GM23338 (cell line): ENCODE measurements at regions not wholly inside any gene's neighbourhood (a gene's known extent, or its start where the extent isn't known, plus 50 kb on each side); places are given as distances from the start of the nearest gene placed in this dataset.

Experiments
- ATAC-seq: fragments of 200-7000 bp; cut with Tn5 transposase; 3 replicates; pipeline ENCODE4 v1.9.1; 2020
- DNase-seq: peaks from one replicate; pipeline ENCODE4 v3.0.0-alpha.2; 2015; ENCODE audit warnings: low spot score
- H2AFZ ChIP-seq: fragments of 200-600 bp; sonication (generic); 2 replicates; pipeline ENCODE4 v1.8.0; 2016; ENCODE audit warnings: antibody characterized with exemption, mild to moderate bottlenecking, moderate library complexity
- H3F3A ChIP-seq: fragments of 200-600 bp; sonication (generic); replicated peaks from 2 replicates; pipeline ENCODE4 v1.8.0; 2017; ENCODE audit warnings: antibody characterized with exemption, mixed run types, low read depth
- H3K27ac ChIP-seq: fragments of 200-600 bp; sonication (generic); 2 replicates; pipeline ENCODE4 v1.6.1; 2016; ENCODE audit warnings: low read depth
- H3K27me3 ChIP-seq: fragments of 200-600 bp; sonication (generic); 2 replicates; pipeline ENCODE4 v1.8.0; 2016; ENCODE audit warnings: mild to moderate bottlenecking, mixed run types, moderate library complexity; ENCODE audit not compliant: insufficient read depth
- H3K36me3 ChIP-seq: fragments of 200-600 bp; sonication (generic); 2 replicates; pipeline ENCODE4 v1.8.0; 2016; ENCODE audit warnings: mild to moderate bottlenecking; ENCODE audit not compliant: insufficient read depth
- H3K4me1 ChIP-seq: fragments of 200-600 bp; sonication (generic); 2 replicates; pipeline ENCODE4 v1.8.0; 2016; ENCODE audit warnings: mild to moderate bottlenecking, moderate library complexity; ENCODE audit not compliant: insufficient read depth
- H3K4me2 ChIP-seq: fragments of 200-600 bp; sonication (generic); 2 replicates; pipeline ENCODE4 v1.7.1; 2017; ENCODE audit warnings: mixed run types
- H3K4me3 ChIP-seq: fragments of 200-600 bp; sonication (generic); 2 replicates; pipeline ENCODE4 v1.6.1; 2016; ENCODE audit warnings: mixed run types
- H3K79me2 ChIP-seq: fragments of 200-600 bp; sonication (generic); replicated peaks from 2 replicates; pipeline ENCODE4 v1.8.0; 2017; ENCODE audit warnings: mild to moderate bottlenecking; ENCODE audit not compliant: insufficient read depth
- H3K9me2 ChIP-seq: fragments of 200-600 bp; sonication (generic); 2 replicates; pipeline ENCODE4 v1.8.0; 2017; ENCODE audit not compliant: insufficient read depth
- H4K20me1 ChIP-seq: fragments of 200-600 bp; sonication (generic); replicated peaks from 2 replicates; pipeline ENCODE4 v1.8.0; 2017; ENCODE audit warnings: mild to moderate bottlenecking; ENCODE audit not compliant: insufficient read depth
- H3K27ac Mint-ChIP-seq: 2 replicates; pipeline ENCODE4 v1.8.0; 2020; ENCODE audit warnings: inconsistent platforms, mild to moderate bottlenecking, moderate library complexity, mixed read lengths
- H3K27me3 Mint-ChIP-seq: 3 replicates; pipeline ENCODE4 v1.8.0; 2022; ENCODE audit warnings: low read depth, mild to moderate bottlenecking, moderate library complexity, mixed read lengths, inconsistent platforms; ENCODE audit not compliant: insufficient read depth, poor library complexity
- H3K36me3 Mint-ChIP-seq: 3 replicates; pipeline ENCODE4 v1.8.0; 2021; ENCODE audit warnings: low read depth, mild to moderate bottlenecking, inconsistent platforms, moderate library complexity, mixed read lengths
- H3K4me1 Mint-ChIP-seq: 3 replicates; pipeline ENCODE4 v1.8.0; 2020; ENCODE audit warnings: mild to moderate bottlenecking, inconsistent platforms, mixed read lengths
- H3K4me3 Mint-ChIP-seq: 3 replicates; pipeline ENCODE4 v1.8.0; 2021; ENCODE audit warnings: moderate library complexity, mild to moderate bottlenecking, inconsistent platforms, mixed read lengths
- H3K9me3 Mint-ChIP-seq: 3 replicates; pipeline ENCODE4 v1.8.0; 2020; ENCODE audit warnings: moderate library complexity, mild to moderate bottlenecking, inconsistent platforms, mixed read lengths
- CTCF ChIP-seq, 2 experiments: fragments of 200-600 bp in 1 of 2; sonication (generic) in 1 of 2; conservative IDR thresholded peaks; 2 replicates each; pipeline versions ENCODE4 v1.5.1 to v1.6.1; 2016 to 2017; ENCODE audit warnings: antibody characterized with exemption in 2 of 2, low read depth in 2 of 2, mild to moderate bottlenecking in 2 of 2, moderate library complexity in 1 of 2
- ETS1 ChIP-seq: IDR thresholded peaks from 2 replicates; pipeline ENCODE4 v1.6.1; 2016; ENCODE audit warnings: antibody characterized with exemption
- EZH2 ChIP-seq: fragments of 200-600 bp; sonication (generic); IDR thresholded peaks from one replicate; pipeline ENCODE4 v1.8.0; 2017; ENCODE audit warnings: antibody characterized with exemption, mild to moderate bottlenecking, low read depth; ENCODE audit not compliant: unreplicated experiment
- JUNB ChIP-seq: IDR thresholded peaks from one replicate; pipeline ENCODE4 v1.6.1; 2016; ENCODE audit warnings: antibody characterized with exemption; ENCODE audit not compliant: unreplicated experiment
- NANOG ChIP-seq: IDR thresholded peaks from 2 replicates; pipeline ENCODE4 v1.6.1; 2016; ENCODE audit warnings: antibody characterized with exemption, borderline replicate concordance
- POLR2AphosphoS5 ChIP-seq: IDR thresholded peaks from 2 replicates; pipeline ENCODE4 v1.6.1; 2016; ENCODE audit warnings: antibody characterized with exemption, low read depth
- REST ChIP-seq: IDR thresholded peaks from one replicate; pipeline ENCODE4 v1.6.1; 2018; ENCODE audit warnings: antibody characterized with exemption; ENCODE audit not compliant: unreplicated experiment
- STAT1 ChIP-seq: IDR thresholded peaks from one replicate; pipeline ENCODE4 v1.6.1; 2016; ENCODE audit warnings: antibody characterized with exemption; ENCODE audit not compliant: unreplicated experiment
- ZNF331 ChIP-seq: fragments of 250-450 bp; sonication (Bioruptor Pico); IDR thresholded peaks from 2 replicates; pipeline ENCODE4 v1.5.0; 2020; ENCODE audit warnings: low read depth, mild to moderate bottlenecking, moderate library complexity
- ZNF462 ChIP-seq: fragments of 250-450 bp; sonication (Bioruptor Pico); IDR thresholded peaks from 2 replicates; pipeline ENCODE4 v1.5.0; 2020; ENCODE audit warnings: mild to moderate bottlenecking, moderate library complexity

GRCh38 chr6:98358173-98358572, 476.2 kb upstream of the POU3F2 start:
- Mint-ChIP-seq H3K4me1 (peaks cover 11% of the 10 kb centered on the region; the same call in 2 of the 3 replicates), H3K27ac (no peak overlapping the region), H3K27me3 (no peaks in the 10 kb centered on the region), H3K9me3 (no peaks in the 10 kb centered on the region), H3K36me3 (no peaks in the 10 kb centered on the region), H3K4me3 (no peak overlapping the region)
- H2AFZ ChIP-seq = no peak overlapping the region
- no peaks in the 10 kb centered on the region for H3K36me3 ChIP-seq
- no peaks in the 10 kb centered on the region for H3K27me3 ChIP-seq
- no peaks in the 10 kb centered on the region for H4K20me1 ChIP-seq
- no peaks in the 10 kb centered on the region for H3K9me2 ChIP-seq
- no peak overlapping the region for H3K27ac ChIP-seq
- DNase-seq (no peak), ATAC-seq (no peak)
- H3K79me2 ChIP-seq = no peaks in the 10 kb centered on the region
- no peaks in the 10 kb centered on the region for H3K4me1 ChIP-seq
- no peak overlapping the region for H3K4me3 ChIP-seq
- H3F3A ChIP-seq = no peaks in the 10 kb centered on the region
- H3K4me2 ChIP-seq = no peak overlapping the region
- TF ChIP-seq CTCF (conservative IDR thresholded peaks at IDR 0.05; ENCODE audit: low read depth in 2 of 2) = no peak
- no peak for TF ChIP-seq ETS1
- TF ChIP-seq EZH2 = no peak
- TF ChIP-seq POLR2AphosphoS5 = no peak
- no peak for TF ChIP-seq STAT1
- no peak for TF ChIP-seq ZNF462 (CRISPR knock-in tag)
- TF ChIP-seq JUNB = no peak
- TF ChIP-seq REST = no peak
- TF ChIP-seq NANOG = no peak
- no peak for TF ChIP-seq ZNF331
